Omental fat pad (tissue), 3 donors: ENCODE measurements at regions not wholly inside any gene's neighbourhood (a gene's known extent, or its start where the extent isn't known, plus 50 kb on each side); places are given as distances from the start of the nearest gene placed in this dataset.
"Not testable (repeated sequence)": the region's sequence is repeated elsewhere in the genome, so short reads cannot be mapped to it uniquely, and the experiment has no call there.

ENCODE experiments used
- ATAC-seq: fragments of 150-250 bp; one replicate; pipeline ENCODE4 v1.9.1; 2016; ENCODE audit warnings: mild to moderate bottlenecking, moderate library complexity; ENCODE audit not compliant: low FRiP score
- DNase-seq: peaks from one replicate; pipeline ENCODE4 v3.0.0-alpha.2; 2019; ENCODE audit warnings: low spot score
- TF ChIP-seq, protein P1 (sequence below), 3 donors: fragments of 450-650 bp; IDR thresholded peaks; one replicate each; pipeline ENCODE4 v1.5.1; 2016 to 2017; ENCODE audit warnings: antibody characterized with exemption in 3 of 3, mild to moderate bottlenecking in 3 of 3, moderate library complexity in 2 of 3

DNA sequence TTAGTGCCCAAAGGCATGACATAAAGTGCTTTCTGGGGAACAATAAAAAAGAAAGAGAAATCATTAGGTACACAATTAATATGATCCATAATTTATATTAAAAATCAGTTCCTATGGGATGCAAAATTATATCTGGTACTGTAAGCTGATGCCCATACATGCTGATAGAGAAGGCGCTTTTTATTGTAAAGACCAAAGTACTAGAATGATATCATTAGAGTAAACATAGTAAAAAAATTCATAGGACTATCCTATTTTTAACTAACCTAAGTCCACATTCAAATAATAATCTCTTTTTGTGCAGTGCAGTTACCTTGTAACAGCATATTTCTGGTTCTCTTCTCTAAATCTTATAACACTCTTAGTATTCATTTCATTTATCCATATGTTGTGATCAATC lies 252.2 kb downstream of the ASXL3 start:
- DNase-seq: no peak
- ATAC-seq: no peak
- TF ChIP-seq, protein P1, sequence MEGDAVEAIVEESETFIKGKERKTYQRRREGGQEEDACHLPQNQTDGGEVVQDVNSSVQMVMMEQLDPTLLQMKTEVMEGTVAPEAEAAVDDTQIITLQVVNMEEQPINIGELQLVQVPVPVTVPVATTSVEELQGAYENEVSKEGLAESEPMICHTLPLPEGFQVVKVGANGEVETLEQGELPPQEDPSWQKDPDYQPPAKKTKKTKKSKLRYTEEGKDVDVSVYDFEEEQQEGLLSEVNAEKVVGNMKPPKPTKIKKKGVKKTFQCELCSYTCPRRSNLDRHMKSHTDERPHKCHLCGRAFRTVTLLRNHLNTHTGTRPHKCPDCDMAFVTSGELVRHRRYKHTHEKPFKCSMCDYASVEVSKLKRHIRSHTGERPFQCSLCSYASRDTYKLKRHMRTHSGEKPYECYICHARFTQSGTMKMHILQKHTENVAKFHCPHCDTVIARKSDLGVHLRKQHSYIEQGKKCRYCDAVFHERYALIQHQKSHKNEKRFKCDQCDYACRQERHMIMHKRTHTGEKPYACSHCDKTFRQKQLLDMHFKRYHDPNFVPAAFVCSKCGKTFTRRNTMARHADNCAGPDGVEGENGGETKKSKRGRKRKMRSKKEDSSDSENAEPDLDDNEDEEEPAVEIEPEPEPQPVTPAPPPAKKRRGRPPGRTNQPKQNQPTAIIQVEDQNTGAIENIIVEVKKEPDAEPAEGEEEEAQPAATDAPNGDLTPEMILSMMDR (IDR thresholded peaks at IDR 0.05): no peak

DNA sequence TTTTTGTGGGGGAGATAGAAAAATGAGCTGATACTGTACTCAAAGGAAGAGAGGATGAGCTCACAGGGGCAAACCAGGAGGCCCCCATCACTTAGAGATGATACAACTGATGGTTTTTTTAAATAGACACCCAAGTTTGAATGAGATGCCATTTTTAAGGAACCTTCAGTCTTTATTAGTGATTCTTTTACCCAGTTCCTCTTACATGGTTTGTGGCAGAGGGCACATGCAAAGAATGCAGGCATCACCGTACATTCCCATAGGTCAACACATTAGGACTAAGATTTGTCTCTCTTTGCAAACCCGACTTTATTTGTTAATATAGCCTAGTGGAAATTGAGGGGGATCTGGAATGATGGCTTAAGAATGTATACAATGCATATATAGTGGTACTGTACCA lies 250.9 kb downstream of the ASXL3 start:
- ATAC-seq (no peak), DNase-seq (no peak)
- TF ChIP-seq, protein P1 (IDR thresholded peaks at IDR 0.05): no peak

DNA sequence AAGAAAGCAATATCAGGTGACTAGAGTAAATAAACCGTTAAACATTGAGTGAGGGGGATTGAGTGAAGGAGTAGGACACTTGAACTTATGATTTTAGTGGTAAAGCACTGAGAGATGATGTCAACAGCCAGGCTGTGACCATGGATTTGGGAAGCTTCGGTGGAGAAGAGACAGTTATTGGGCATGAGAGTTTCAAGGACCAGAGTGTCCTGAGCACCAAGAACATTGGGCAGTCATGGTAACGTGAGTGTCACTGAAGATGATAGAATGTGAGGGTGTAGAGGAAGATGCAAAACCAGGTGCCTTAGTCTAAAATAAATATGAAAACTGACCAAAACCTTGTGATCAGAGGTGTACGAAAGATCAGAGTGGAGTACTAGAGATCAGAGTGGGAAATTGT lies 248.1 kb downstream of the ASXL3 start:
- TF ChIP-seq, protein P1 (IDR thresholded peaks at IDR 0.05): no peak
- no peak for ATAC-seq

DNA sequence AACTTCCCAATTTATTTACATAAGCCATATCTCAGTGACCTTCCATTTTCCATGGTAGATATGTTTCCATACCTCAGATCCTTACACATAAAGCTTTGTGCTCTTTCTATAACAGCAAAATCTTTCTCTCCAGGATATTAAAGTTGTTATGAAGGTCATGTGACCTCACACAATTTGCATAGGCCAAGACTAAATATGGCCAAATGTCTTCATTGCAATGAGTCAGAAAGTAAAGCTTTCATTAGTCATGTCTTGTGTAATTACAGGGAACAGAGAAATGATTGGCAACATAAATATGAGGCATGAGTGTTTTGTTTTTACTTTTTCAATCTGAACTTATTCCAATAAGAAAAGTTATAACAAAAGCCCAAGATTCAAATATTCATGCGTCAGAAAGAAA lies 243.5 kb downstream of the ASXL3 start:
- ATAC-seq (no peak), DNase-seq (no peak)
- TF ChIP-seq, protein P1 (IDR thresholded peaks at IDR 0.05): no peak

More for the DNA sequence above, 248.1 kb downstream of the ASXL3 start:
- no peak for DNase-seq

DNA sequence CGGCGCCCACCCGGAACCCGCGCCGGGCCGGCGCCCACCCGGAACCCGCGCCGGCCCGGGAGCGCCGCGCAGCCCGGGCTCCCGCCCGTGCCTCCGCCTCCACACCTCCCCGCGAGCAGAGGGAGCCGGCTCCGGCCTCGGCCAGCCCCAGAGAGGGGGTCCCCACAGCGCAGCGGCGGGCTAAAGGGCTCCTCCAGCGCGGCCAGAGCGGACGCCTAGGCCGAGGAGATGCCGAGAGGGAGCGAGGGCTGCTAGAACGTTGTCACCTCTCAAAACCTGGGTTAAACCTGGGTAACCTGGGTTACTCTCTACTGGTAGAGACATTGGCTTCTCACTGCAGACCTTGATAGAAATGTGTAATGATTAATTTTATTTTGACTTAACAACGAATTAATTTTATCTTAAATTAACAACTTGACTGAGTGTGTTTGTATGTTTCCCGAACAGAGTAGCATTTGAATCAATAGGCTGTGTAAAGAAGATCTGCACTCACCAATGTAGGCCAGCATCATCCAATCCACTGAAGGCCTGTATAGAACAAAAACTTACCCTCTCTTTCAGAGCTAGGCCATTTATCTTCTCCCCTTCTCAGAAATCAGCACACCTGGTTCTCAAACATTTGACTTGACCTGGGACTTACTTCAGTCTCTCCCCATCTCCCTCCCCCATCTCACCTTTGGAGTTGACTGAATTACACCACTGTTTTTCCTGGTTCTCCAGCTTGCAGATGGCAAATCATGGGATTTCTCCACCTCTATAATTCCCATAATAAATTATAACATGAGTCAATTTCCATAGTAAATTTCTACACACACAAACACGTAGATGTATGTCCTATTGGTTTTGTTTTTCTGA lies 242.7 kb downstream of the ASXL3 start:
- TF ChIP-seq, protein P1 (IDR thresholded peaks at IDR 0.05): no peak
- ATAC-seq (no peak), DNase-seq (no peak)

DNA sequence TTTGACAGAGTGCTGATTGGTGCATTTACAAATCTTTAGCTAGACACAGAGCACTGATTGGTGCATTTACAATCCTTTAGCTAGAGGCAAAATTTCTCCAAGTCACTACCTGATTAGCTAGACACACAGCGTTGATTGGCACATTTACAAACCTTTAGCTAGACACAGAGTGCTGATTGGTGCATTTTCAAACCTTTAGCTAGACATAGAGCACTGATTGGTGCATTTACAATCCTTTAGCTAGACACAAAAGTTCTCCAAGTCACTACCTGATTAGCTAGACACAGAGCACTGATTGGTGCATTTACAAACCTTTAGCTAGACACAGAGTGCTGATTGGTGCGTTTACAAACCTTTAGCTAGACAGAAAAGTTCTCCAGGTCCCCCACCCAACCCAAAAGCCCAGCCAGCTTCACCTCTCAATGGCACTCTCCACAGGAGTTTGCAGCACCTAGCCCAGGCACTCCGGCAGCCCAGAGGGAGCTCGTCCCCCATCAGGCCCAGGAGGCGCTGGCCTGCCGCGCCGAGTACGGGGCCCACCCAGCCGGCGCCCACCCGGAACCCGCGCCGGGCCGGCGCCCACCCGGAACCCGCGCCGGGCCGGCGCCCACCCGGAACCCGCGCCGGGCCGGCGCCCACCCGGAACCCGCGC lies 241.8 kb downstream of the ASXL3 start:
- DNase-seq, ATAC-seq: not testable (repeated sequence)

DNA sequence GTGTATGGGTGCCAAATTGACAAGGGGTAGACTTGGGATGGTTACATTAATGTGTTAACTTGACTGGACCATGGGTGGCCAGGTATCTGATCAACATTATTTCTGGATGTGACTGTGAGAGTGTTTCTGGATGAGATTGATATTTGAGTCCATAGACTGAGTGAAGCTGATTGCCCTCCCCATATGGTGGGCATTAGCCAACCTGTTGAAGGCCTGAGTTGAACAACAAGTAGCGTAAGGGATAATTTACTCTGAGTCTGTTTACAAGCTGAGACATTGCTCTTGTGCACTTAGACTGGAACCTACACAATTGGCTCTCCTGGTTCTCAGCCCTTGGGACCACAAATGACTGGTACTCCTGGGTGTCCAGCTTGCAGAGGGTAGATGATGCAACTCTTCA lies 240.1 kb downstream of the ASXL3 start:
- no peak for ATAC-seq
- no peak for DNase-seq
- TF ChIP-seq, protein P1 (IDR thresholded peaks at IDR 0.05): no peak
